ENCODE measurements at regions not wholly inside any gene's neighbourhood (a gene's known extent, or its start where the extent isn't known, plus 50 kb on each side); places are given as distances from the start of the nearest gene placed in this dataset.

DNA sequence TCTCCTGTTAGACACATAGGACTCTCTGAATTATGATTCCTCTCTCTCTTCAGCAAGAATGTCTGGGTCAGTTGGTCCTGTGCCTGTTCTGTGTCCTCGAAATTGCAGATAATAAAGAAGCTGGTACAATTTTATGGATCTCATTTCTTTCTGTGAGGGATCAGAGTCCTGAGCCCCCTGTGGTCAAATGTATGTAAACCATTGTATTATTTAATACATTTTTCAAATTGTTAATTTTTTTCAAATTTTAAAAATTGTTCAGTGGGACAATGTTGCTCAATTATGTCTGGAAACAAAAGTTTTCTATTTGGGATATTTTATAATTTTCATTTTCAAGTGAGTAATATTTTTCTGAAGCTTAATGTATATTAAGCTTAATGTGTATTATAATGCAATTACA, 513.5 kb downstream of the CCER1 start:
- Histone ChIP-seq H3K27me3 (ENCODE audit: low read depth, low read length) (no peaks in the 10 kb centered on the region), H3K27ac (ENCODE audit: low read length) (no peak overlapping the region), H3K9me3 (ENCODE audit: insufficient read depth, low read length) (no peaks in the 10 kb centered on the region), H2AFZ (ENCODE audit: low read depth, low read length) (no peak overlapping the region), H3K4me3 (ENCODE audit: low read length) (no peak overlapping the region), H3K4me1 (ENCODE audit: low read length) (no peaks in the 10 kb centered on the region), H3K9ac (ENCODE audit: low read length) (no peak overlapping the region), H3K36me3 (replicated peaks; ENCODE audit: low read depth, low read length) (no peaks in the 10 kb centered on the region), H4K20me1 (ENCODE audit: insufficient read depth, low read length) (no peaks in the 10 kb centered on the region), H3K4me2 (ENCODE audit: low read length) (no peak overlapping the region), H3K79me2 (ENCODE audit: low read length) (no peaks in the 10 kb centered on the region)
- no peak for TF ChIP-seq EZH2phosphoT487 (IDR thresholded peaks at IDR 0.05; ENCODE audit: low read depth)
- TF ChIP-seq CTCF (IDR thresholded peaks at IDR 0.05; ENCODE audit: low read depth, low read length), result no peak

- Histone ChIP-seq H3K4me1 (ENCODE audit: low read length) (peaks cover 4% of the 10 kb centered on the region; the same call in 1 of the 2 replicates), H3K27me3 (ENCODE audit: low read depth, low read length) (no peaks in the 10 kb centered on the region), H3K27ac (ENCODE audit: low read length) (no peak overlapping the region), H4K20me1 (ENCODE audit: insufficient read depth, low read length) (no peaks in the 10 kb centered on the region), H3K4me2 (ENCODE audit: low read length) (no peak overlapping the region), H3K36me3 (replicated peaks; ENCODE audit: low read depth, low read length) (no peaks in the 10 kb centered on the region), H3K79me2 (ENCODE audit: low read length) (no peaks in the 10 kb centered on the region), H3K9ac (ENCODE audit: low read length) (no peak overlapping the region), H3K9me3 (ENCODE audit: insufficient read depth, low read length) (no peaks in the 10 kb centered on the region), H3K4me3 (ENCODE audit: low read length) (no peak overlapping the region), H2AFZ (ENCODE audit: low read depth, low read length) (no peak overlapping the region)
- TF ChIP-seq CTCF (IDR thresholded peaks at IDR 0.05; ENCODE audit: low read depth, low read length), result no peak
- no peak for TF ChIP-seq EZH2phosphoT487 (IDR thresholded peaks at IDR 0.05; ENCODE audit: low read depth)
Measured at GRCh38 chr12:90428881-90429280, 526.1 kb downstream of the CCER1 start.

DNA sequence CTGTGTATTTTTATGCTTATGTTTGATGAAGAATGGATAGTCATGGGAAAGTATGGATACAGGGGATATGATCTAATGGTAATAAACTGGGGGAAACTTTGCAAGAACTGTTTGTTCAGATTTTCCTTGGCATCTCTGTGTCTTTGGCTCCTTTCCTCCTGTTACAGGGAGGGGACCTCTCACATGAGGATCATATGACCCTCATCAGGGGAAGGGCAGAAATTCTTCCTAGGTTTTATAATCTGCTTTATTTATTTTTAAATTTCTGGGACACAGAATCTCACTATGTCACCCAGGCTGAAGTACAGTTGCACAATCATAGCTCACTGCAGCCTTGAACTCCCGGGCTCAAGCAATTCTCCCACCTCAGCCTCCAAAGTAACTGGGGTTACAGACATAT, 526.5 kb downstream of the CCER1 start:
- Histone ChIP-seq H3K27me3 (ENCODE audit: low read depth, low read length) (no peaks in the 10 kb centered on the region), H3K79me2 (ENCODE audit: low read length) (no peaks in the 10 kb centered on the region), H2AFZ (ENCODE audit: low read depth, low read length) (no peak overlapping the region), H3K36me3 (replicated peaks; ENCODE audit: low read depth, low read length) (no peaks in the 10 kb centered on the region), H3K4me1 (ENCODE audit: low read length) (peaks cover 4% of the 10 kb centered on the region; the same call in 1 of the 2 replicates), H3K27ac (ENCODE audit: low read length) (no peak overlapping the region), H3K9me3 (ENCODE audit: insufficient read depth, low read length) (no peaks in the 10 kb centered on the region), H4K20me1 (ENCODE audit: insufficient read depth, low read length) (no peaks in the 10 kb centered on the region), H3K4me3 (ENCODE audit: low read length) (no peak overlapping the region), H3K9ac (ENCODE audit: low read length) (no peak overlapping the region), H3K4me2 (ENCODE audit: low read length) (no peak overlapping the region)
- TF ChIP-seq EZH2phosphoT487 (IDR thresholded peaks at IDR 0.05; ENCODE audit: low read depth) (no peak), CTCF (IDR thresholded peaks at IDR 0.05; ENCODE audit: low read depth, low read length) (no peak)

- Histone ChIP-seq H3K4me2 (ENCODE audit: low read length) (no peak overlapping the region), H3K27ac (ENCODE audit: low read length) (no peak overlapping the region), H2AFZ (ENCODE audit: low read depth, low read length) (no peak overlapping the region), H3K9me3 (ENCODE audit: insufficient read depth, low read length) (no peaks in the 10 kb centered on the region), H3K27me3 (ENCODE audit: low read depth, low read length) (no peaks in the 10 kb centered on the region), H3K4me3 (ENCODE audit: low read length) (no peak overlapping the region), H3K9ac (ENCODE audit: low read length) (no peak overlapping the region), H3K36me3 (replicated peaks; ENCODE audit: low read depth, low read length) (no peaks in the 10 kb centered on the region), H3K79me2 (ENCODE audit: low read length) (no peaks in the 10 kb centered on the region), H4K20me1 (ENCODE audit: insufficient read depth, low read length) (no peaks in the 10 kb centered on the region), H3K4me1 (ENCODE audit: low read length) (no peaks in the 10 kb centered on the region)
- TF ChIP-seq CTCF (IDR thresholded peaks at IDR 0.05; ENCODE audit: low read depth, low read length), result no peak
- no peak for TF ChIP-seq EZH2phosphoT487 (IDR thresholded peaks at IDR 0.05; ENCODE audit: low read depth)
Measured at GRCh38 chr12:90423965-90424364, 531.0 kb downstream of the CCER1 start.
